Endometrial microvascular endothelial cells (primary cell): ENCODE measurements at regions not wholly inside any gene's neighbourhood (a gene's known extent, or its start where the extent isn't known, plus 50 kb on each side); places are given as distances from the start of the nearest gene placed in this dataset.
"Not testable (repeated sequence)": the region's sequence is repeated elsewhere in the genome, so short reads cannot be mapped to it uniquely, and the experiment has no call there.

Experiments used
- in situ Hi-C: cut with HindIII; loops from 2 replicates; pipeline ENCODE4 v1.10.0; 2017; ENCODE audit warnings: low sequenced_read_pairs, low pct_unique_long_range_greater_than_20kb; ENCODE audit errors: inconsistent ontology term

- in situ Hi-C loops = not testable (repeated sequence)
These were observed 942.0 kb upstream of the ROBO1 start for GRCh38 chr3:80709597-80710322.

GRCh38 chr3:80705290-80705689 lies 937.5 kb upstream of the ROBO1 start:
- in situ Hi-C loops = no loop called here

GRCh38 chr3:80701349-80701748 lies 933.6 kb upstream of the ROBO1 start:
- in situ Hi-C loops = no loop called here

- in situ Hi-C loops = loop anchor here (25.0 kb wide), 1 partner anchor 1185 kb away; no protein-coding TSS in a partner anchor
These were observed 929.5 kb upstream of the ROBO1 start for GRCh38 chr3:80697291-80697690.

- in situ Hi-C loops = loop anchor here (25.0 kb wide), 1 partner anchor 1184 kb away; no protein-coding TSS in a partner anchor
These were observed 928.5 kb upstream of the ROBO1 start for GRCh38 chr3:80696280-80696679.

- in situ Hi-C loops = loop anchor here (25.0 kb wide), 1 partner anchor 1177 kb away; no protein-coding TSS in a partner anchor
These were observed 921.0 kb upstream of the ROBO1 start for GRCh38 chr3:80688814-80689213.

GRCh38 chr3:80682951-80683350 lies 915.2 kb upstream of the ROBO1 start:
- in situ Hi-C loops = loop anchor here (25.0 kb wide), 1 partner anchor 1171 kb away; no protein-coding TSS in a partner anchor

- in situ Hi-C loops = loop anchor here (25.0 kb wide), 1 partner anchor 1170 kb away; no protein-coding TSS in a partner anchor
These were observed 914.4 kb upstream of the ROBO1 start for GRCh38 chr3:80682235-80682634.

GRCh38 chr3:80677796-80678195 lies 910.0 kb upstream of the ROBO1 start:
- in situ Hi-C loops = loop anchor here (25.0 kb wide), 1 partner anchor 1165 kb away; no protein-coding TSS in a partner anchor

- in situ Hi-C loops = loop anchor here (25.0 kb wide), 1 partner anchor 1165 kb away; no protein-coding TSS in a partner anchor
These were observed 909.1 kb upstream of the ROBO1 start for GRCh38 chr3:80676866-80677265.

GRCh38 chr3:80676261-80676660 lies 908.5 kb upstream of the ROBO1 start:
- in situ Hi-C loops = loop anchor here (25.0 kb wide), 1 partner anchor 1164 kb away; no protein-coding TSS in a partner anchor

- in situ Hi-C loops = loop anchor here (25.0 kb wide), 1 partner anchor 1163 kb away; no protein-coding TSS in a partner anchor
These were observed 908.0 kb upstream of the ROBO1 start for GRCh38 chr3:80675790-80676189.

- in situ Hi-C loops = no loop called here
These were observed 900.9 kb upstream of the ROBO1 start for GRCh38 chr3:80668600-80669294.

GRCh38 chr3:80668100-80668499 lies 900.3 kb upstream of the ROBO1 start:
- in situ Hi-C loops = no loop called here

- in situ Hi-C loops = no loop called here
These were observed 895.6 kb upstream of the ROBO1 start for GRCh38 chr3:80663426-80663825.

- in situ Hi-C loops = no loop called here
These were observed 887.4 kb upstream of the ROBO1 start for GRCh38 chr3:80655216-80655615.

- in situ Hi-C loops = no loop called here
These were observed 881.4 kb upstream of the ROBO1 start for GRCh38 chr3:80649170-80649569.

- in situ Hi-C loops = no loop called here
These were observed 875.6 kb upstream of the ROBO1 start for GRCh38 chr3:80643421-80643820.

GRCh38 chr3:80618295-80619256 lies 850.8 kb upstream of the ROBO1 start:
- in situ Hi-C loops = no loop called here
